OCI-LY7 (cell line): ENCODE measurements at regions not wholly inside any gene's neighbourhood (a gene's known extent, or its start where the extent isn't known, plus 50 kb on each side); places are given as distances from the start of the nearest gene placed in this dataset.

Source experiments
- BruUV-seq: library from RNA; stranded (reverse); fragments of 400-500 nt; replicated peaks from 2 replicates; lab custom pipeline; 2021; lab: Mats Ljungman, UMichigan
- CTCF ChIA-PET: fragments of 300-600 bp; sonication (Branson Sonifier 250); formaldehyde crosslinking; loops from one replicate; lab custom pipeline; 2022; ENCODE audit warnings: antibody characterized with exemption; ENCODE audit not compliant: unreplicated experiment; lab: Charles Lee
- POLR2A ChIA-PET: fragments of 300-600 bp; sonication (Branson Sonifier 250); formaldehyde crosslinking; loops from one replicate; lab custom pipeline; 2022; ENCODE audit warnings: antibody characterized with exemption; lab: Charles Lee
- DNase-seq: peaks from one replicate; pipeline ENCODE4 v3.0.0-alpha.2; 2015; ENCODE audit warnings: low spot score
- H2AFZ ChIP-seq: fragments of 200-600 bp; sonication (generic), shearing (Covaris generic); 2 replicates; pipeline ENCODE4 v1.6.1; 2014; ENCODE audit warnings: mild to moderate bottlenecking, antibody characterized with exemption, low read length, moderate library complexity
- H3K27ac ChIP-seq: fragments of 200-600 bp; sonication (generic); 2 replicates; pipeline ENCODE4 v1.5.1; 2014; ENCODE audit warnings: mixed run types, low read depth, mild to moderate bottlenecking, moderate library complexity, low read length, inconsistent platforms; ENCODE audit not compliant: poor library complexity, severe bottlenecking
- H3K36me3 ChIP-seq: fragments of 200-600 bp; sonication (generic); 2 replicates; pipeline ENCODE4 v1.6.1; 2014; ENCODE audit warnings: mild to moderate bottlenecking, antibody characterized with exemption, low read length, moderate library complexity, mixed read lengths; ENCODE audit not compliant: insufficient read depth
- H3K4me1 ChIP-seq: fragments of 200-600 bp; sonication (generic); 2 replicates; pipeline ENCODE4 v1.5.1; 2014; ENCODE audit warnings: mild to moderate bottlenecking, low read length; ENCODE audit not compliant: insufficient read depth, poor library complexity, severe bottlenecking
- H3K4me2 ChIP-seq: fragments of 200-600 bp; sonication (generic); 2 replicates; pipeline ENCODE4 v1.6.1; 2014; ENCODE audit warnings: mild to moderate bottlenecking, low read length
- H3K4me3 ChIP-seq: fragments of 200-600 bp; sonication (generic); 2 replicates; pipeline ENCODE4 v1.5.1; 2014; ENCODE audit warnings: mild to moderate bottlenecking, low read depth, low read length; ENCODE audit not compliant: poor library complexity, severe bottlenecking
- H3K79me2 ChIP-seq: fragments of 200-600 bp; sonication (generic); 2 replicates; pipeline ENCODE4 v1.6.1; 2016; ENCODE audit warnings: low read depth, mild to moderate bottlenecking, low read length, moderate library complexity, mixed read lengths; ENCODE audit not compliant: insufficient read depth
- H3K9me2 ChIP-seq: fragments of 200-600 bp; sonication (generic); 2 replicates; pipeline ENCODE4 v1.6.1; 2016; ENCODE audit warnings: mild to moderate bottlenecking, low read length, mixed read lengths; ENCODE audit not compliant: insufficient read depth
- H3K9me3 ChIP-seq: fragments of 200-600 bp; sonication (generic); 2 replicates; pipeline ENCODE4 v1.6.1; 2014; ENCODE audit warnings: mild to moderate bottlenecking, mixed run types, low read length, mixed read lengths
- H4K20me1 ChIP-seq: fragments of 200-600 bp; sonication (generic); 2 replicates; pipeline ENCODE4 v1.6.1; 2014; ENCODE audit warnings: mild to moderate bottlenecking, antibody characterized with exemption, low read length, moderate library complexity, mixed read lengths; ENCODE audit not compliant: insufficient read depth
- EZH2phosphoT487 ChIP-seq: fragments of 200-600 bp; sonication (generic); IDR thresholded peaks from 2 replicates; pipeline ENCODE4 v1.6.1; 2018; ENCODE audit warnings: low read depth, borderline replicate concordance, mild to moderate bottlenecking, mixed run types, antibody characterized with exemption, low read length, moderate library complexity, mixed read lengths
- intact Hi-C: fragments of 100-400 bp; cut with micrococcal nuclease; formaldehyde crosslinking; loops from one replicate; pipeline ENCODE4 v1.10.0; 2022; ENCODE audit not compliant: unreplicated experiment
- TF ChIP-seq, protein P1 (sequence below): fragments of 200-600 bp; sonication (generic); conservative IDR thresholded peaks from 2 replicates; pipeline ENCODE4 v1.5.1; 2014; ENCODE audit warnings: mild to moderate bottlenecking, antibody characterized with exemption, low read length, moderate library complexity, mixed read lengths

DNA sequence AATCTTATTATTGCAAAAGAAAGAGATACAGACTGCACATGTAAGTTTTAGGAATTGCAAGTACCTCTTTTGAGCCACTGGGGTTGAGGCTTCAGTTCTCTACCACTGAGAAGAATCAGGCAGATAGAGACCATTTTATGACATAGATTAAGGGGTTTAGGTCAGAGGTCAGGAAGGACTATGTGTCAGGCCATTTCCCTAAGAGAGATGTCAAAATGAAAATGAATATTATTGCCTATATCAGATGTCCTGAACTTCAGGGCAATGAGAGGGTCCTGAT, 113.7 kb downstream of the GATA6 start:
- no peaks in the 10 kb centered on the region for H3K36me3 ChIP-seq
- BruUV-seq = no TSS peak
- no peak for TF ChIP-seq EZH2phosphoT487
- TF ChIP-seq, protein P1, sequence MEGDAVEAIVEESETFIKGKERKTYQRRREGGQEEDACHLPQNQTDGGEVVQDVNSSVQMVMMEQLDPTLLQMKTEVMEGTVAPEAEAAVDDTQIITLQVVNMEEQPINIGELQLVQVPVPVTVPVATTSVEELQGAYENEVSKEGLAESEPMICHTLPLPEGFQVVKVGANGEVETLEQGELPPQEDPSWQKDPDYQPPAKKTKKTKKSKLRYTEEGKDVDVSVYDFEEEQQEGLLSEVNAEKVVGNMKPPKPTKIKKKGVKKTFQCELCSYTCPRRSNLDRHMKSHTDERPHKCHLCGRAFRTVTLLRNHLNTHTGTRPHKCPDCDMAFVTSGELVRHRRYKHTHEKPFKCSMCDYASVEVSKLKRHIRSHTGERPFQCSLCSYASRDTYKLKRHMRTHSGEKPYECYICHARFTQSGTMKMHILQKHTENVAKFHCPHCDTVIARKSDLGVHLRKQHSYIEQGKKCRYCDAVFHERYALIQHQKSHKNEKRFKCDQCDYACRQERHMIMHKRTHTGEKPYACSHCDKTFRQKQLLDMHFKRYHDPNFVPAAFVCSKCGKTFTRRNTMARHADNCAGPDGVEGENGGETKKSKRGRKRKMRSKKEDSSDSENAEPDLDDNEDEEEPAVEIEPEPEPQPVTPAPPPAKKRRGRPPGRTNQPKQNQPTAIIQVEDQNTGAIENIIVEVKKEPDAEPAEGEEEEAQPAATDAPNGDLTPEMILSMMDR = no peak
- no peak overlapping the region for H3K27ac ChIP-seq
- no peak overlapping the region for H2AFZ ChIP-seq
- H3K4me2 ChIP-seq = no peak overlapping the region
- DNase-seq = no peak
- no peaks in the 10 kb centered on the region for H4K20me1 ChIP-seq
- no peaks in the 10 kb centered on the region for H3K9me3 ChIP-seq
- no peak overlapping the region for H3K4me3 ChIP-seq
- H3K79me2 ChIP-seq = no peaks in the 10 kb centered on the region
- ChIA-PET CTCF (no interaction called here), POLR2A (no interaction called here)
- no peaks in the 10 kb centered on the region for H3K4me1 ChIP-seq
- intact Hi-C loops = no loop called here
- H3K9me2 ChIP-seq = no peaks in the 10 kb centered on the region

DNA sequence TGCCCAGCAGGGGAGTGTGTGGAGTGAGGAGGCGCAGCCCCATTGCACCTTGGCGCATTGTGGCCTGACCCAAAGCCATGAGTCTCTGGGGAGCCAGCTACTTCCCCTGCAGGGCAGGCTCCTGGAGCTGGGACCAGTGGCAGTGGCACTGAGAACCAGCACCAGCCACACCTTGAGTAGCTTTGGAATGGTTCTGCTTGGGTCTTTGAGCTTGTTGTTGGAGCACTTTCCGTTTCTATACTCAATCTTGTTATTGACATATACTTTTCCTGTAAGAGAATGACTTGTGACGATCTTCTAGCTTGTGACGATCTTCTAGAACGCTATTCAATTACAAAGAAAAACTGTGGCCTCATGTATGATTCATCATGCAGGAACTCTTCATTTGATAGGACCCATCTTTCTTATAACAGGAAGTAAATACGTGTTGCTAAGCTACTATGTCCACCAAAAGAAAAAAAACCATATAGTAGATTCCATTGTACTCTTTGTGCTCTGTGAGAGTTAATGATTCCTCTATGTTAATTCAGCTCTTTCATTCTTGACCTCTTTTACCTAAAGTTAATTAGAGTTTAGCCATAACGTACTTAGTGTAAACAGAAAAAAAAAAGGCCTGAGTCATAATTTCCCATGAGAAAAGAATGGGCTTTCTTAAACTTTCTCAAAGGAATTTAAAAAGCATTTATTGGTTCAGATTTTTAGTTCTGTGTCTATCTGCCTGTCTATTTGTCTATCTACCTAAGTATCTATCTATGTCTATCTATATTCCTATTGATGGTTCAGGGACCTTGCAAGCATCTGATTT, 113.1 kb downstream of the GATA6 start:
- no peaks in the 10 kb centered on the region for H4K20me1 ChIP-seq
- H3K36me3 ChIP-seq = no peaks in the 10 kb centered on the region
- POLR2A ChIA-PET = no interaction called here
- TF ChIP-seq, protein P1 = no peak
- no peak for TF ChIP-seq EZH2phosphoT487
- H3K4me2 ChIP-seq = no peak overlapping the region
- H3K79me2 ChIP-seq = no peaks in the 10 kb centered on the region
- BruUV-seq = no TSS peak
- DNase-seq = no peak
- CTCF ChIA-PET = no interaction called here
- H3K27ac ChIP-seq = no peak overlapping the region
- H2AFZ ChIP-seq = no peak overlapping the region
- no peak overlapping the region for H3K4me3 ChIP-seq
- H3K9me2 ChIP-seq = no peaks in the 10 kb centered on the region
- H3K4me1 ChIP-seq = no peaks in the 10 kb centered on the region
- no peaks in the 10 kb centered on the region for H3K9me3 ChIP-seq
- intact Hi-C loops = no loop called here

DNA sequence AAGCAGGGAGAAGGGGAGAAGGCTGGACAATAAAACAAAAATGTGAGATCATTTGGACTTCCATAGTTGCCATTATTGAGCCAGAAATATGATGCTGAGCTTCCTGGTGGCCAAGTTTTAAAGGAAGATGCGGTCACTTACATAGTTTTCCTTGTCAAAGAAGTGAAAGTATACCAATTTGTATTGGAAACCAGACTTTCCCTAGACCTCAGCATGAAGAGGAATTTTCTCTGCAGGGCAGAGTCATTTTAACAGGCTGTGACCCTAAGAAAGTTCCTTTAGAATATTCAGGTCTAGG, 111.0 kb downstream of the GATA6 start:
- no peak overlapping the region for H3K4me2 ChIP-seq
- no peaks in the 10 kb centered on the region for H3K36me3 ChIP-seq
- no peak overlapping the region for H3K27ac ChIP-seq
- no TSS peak for BruUV-seq
- intact Hi-C loops = no loop called here
- DNase-seq = no peak
- H2AFZ ChIP-seq = no peak overlapping the region
- H4K20me1 ChIP-seq = no peaks in the 10 kb centered on the region
- ChIA-PET CTCF (no interaction called here), POLR2A (no interaction called here)
- no peaks in the 10 kb centered on the region for H3K9me3 ChIP-seq
- H3K79me2 ChIP-seq = no peaks in the 10 kb centered on the region
- H3K4me1 ChIP-seq = no peaks in the 10 kb centered on the region
- H3K4me3 ChIP-seq = no peak overlapping the region
- TF ChIP-seq, protein P1 = no peak
- TF ChIP-seq EZH2phosphoT487 = no peak
- no peaks in the 10 kb centered on the region for H3K9me2 ChIP-seq
